ENCODE measurements at regions not wholly inside any gene's neighbourhood (a gene's known extent, or its start where the extent isn't known, plus 50 kb on each side); places are given as distances from the start of the nearest gene placed in this dataset.

DNA sequence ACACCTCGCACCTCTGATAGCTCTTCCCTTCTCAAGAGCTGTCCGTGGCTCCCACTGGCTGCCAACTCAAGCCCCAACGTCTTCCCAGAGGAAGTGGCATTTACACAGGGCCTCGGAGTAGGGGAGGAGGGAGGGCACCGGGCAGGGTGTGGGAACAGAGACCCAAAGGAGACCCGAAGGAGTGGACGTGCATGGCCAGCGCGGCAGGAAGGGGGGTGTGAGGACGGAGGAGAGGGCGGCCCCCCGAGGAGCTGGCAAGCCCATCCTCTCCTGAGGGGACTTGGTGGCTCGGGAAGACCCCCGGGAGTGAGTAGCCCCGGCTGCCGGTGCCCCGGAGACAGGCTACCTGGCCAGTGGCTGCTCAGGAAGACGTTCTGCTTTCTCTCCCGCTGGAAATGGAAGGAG lies 85.9 kb downstream of the FOXL3 start:
- TF ChIP-seq POLR2A (IDR thresholded peaks at IDR 0.05): no peak
- no peak for TF ChIP-seq CTCF (IDR thresholded peaks at IDR 0.05 in 8 of 11, conservative IDR thresholded peaks at IDR 0.05 in 3 of 11)
